ENCODE measurements at regions not wholly inside any gene's neighbourhood (a gene's known extent, or its start where the extent isn't known, plus 50 kb on each side); places are given as distances from the start of the nearest gene placed in this dataset.

DNA sequence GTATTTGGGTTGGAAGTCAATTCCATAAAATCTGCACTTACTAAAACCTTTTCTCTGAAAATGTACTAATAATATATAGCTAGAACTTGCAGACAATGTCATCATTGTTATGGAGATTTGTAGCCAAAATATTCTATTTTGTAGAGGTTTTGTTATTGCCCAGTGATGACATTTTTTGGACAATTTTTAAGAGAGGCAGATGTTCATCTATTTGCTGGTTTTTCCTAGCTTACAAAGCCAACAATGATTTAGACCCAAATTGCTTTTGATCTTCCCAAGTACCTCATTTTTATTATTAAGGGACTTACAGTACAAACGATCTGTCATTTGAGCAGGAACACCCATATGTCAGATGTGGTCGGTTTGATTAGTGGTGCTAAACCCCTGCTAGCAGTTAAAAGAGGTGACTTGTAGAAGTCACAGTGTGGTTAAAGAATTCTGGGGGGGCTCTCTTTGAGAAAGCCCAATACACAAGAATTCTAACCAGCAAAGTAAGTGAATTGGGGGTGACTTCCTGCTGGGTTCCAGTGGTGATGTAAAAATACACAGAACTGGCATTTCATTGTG is 136.2 kb downstream of the KIT start:
- intact Hi-C loops (cut with DNase I), result no loop called here
- H3K36me3 ChIP-seq, result no peaks in the 10 kb centered on the region
- no peaks in the 10 kb centered on the region for H3K27me3 ChIP-seq
- H3K27ac ChIP-seq, result no peak overlapping the region
- H3K4me3 ChIP-seq, result no peak overlapping the region
- H3K4me1 ChIP-seq, result no peaks in the 10 kb centered on the region
- ATAC-seq (no peak), DNase-seq (no peak)
- TF ChIP-seq CTCF (IDR thresholded peaks at IDR 0.05), result no peak
- H3K9me3 ChIP-seq, result no peaks in the 10 kb centered on the region

All from upper lobe of right lung (tissue), 1 donor.